DOHH2 (cell line): ENCODE measurements at regions not wholly inside any gene's neighbourhood (a gene's known extent, or its start where the extent isn't known, plus 50 kb on each side); places are given as distances from the start of the nearest gene placed in this dataset.

ENCODE experiments used
- H3F3A ChIP-seq: fragments of 200-600 bp; sonication (generic), shearing (Covaris generic); 2 replicates; pipeline ENCODE4 v1.6.0; 2016; ENCODE audit warnings: antibody characterized with exemption, mild to moderate bottlenecking; ENCODE audit not compliant: control insufficient read depth, insufficient read depth
- H3K27ac ChIP-seq: fragments of 200-600 bp; sonication (generic); 2 replicates; pipeline ENCODE4 v1.5.1; 2014; ENCODE audit warnings: low read depth, mild to moderate bottlenecking, low read length, moderate library complexity
- H3K27me3 ChIP-seq: fragments of 200-600 bp; sonication (generic); 2 replicates; pipeline ENCODE4 v1.6.1; 2014; ENCODE audit warnings: mild to moderate bottlenecking, low read length, mixed read lengths; ENCODE audit not compliant: control insufficient read depth
- H3K36me3 ChIP-seq: fragments of 200-600 bp; sonication (generic); 2 replicates; pipeline ENCODE4 v1.6.1; 2014; ENCODE audit warnings: mild to moderate bottlenecking, low read length, moderate library complexity, mixed read lengths; ENCODE audit not compliant: control insufficient read depth
- H3K4me1 ChIP-seq: fragments of 200-600 bp; sonication (generic); 2 replicates; pipeline ENCODE4 v1.6.1; 2014; ENCODE audit warnings: mild to moderate bottlenecking, low read length, mixed read lengths; ENCODE audit not compliant: control insufficient read depth
- H3K4me2 ChIP-seq: fragments of 200-600 bp; sonication (generic); 2 replicates; pipeline ENCODE4 v1.6.0; 2014; ENCODE audit warnings: mild to moderate bottlenecking, low read length, moderate library complexity
- H3K4me3 ChIP-seq: fragments of 200-600 bp; sonication (generic); 2 replicates; pipeline ENCODE4 v1.5.1; 2014; ENCODE audit warnings: mild to moderate bottlenecking, low read length, mixed read lengths
- H3K79me2 ChIP-seq: fragments of 200-600 bp; sonication (generic); 2 replicates; pipeline ENCODE4 v1.6.1; 2014; ENCODE audit warnings: mild to moderate bottlenecking, low read length, mixed read lengths; ENCODE audit not compliant: control insufficient read depth
- H3K9me2 ChIP-seq: fragments of 200-600 bp; sonication (generic); replicated peaks from 2 replicates; pipeline ENCODE4 v1.6.1; 2014; ENCODE audit warnings: mild to moderate bottlenecking, low read length, mixed read lengths; ENCODE audit not compliant: control insufficient read depth
- H3K9me3 ChIP-seq: fragments of 200-600 bp; sonication (generic); 2 replicates; pipeline ENCODE4 v1.6.1; 2014; ENCODE audit warnings: antibody characterized with exemption, low read length, mixed read lengths; ENCODE audit not compliant: control insufficient read depth, insufficient read depth
- H4K20me1 ChIP-seq: fragments of 200-600 bp; sonication (generic); 2 replicates; pipeline ENCODE4 v1.6.0; 2014; ENCODE audit warnings: low read depth, mild to moderate bottlenecking, antibody characterized with exemption, low read length, moderate library complexity; ENCODE audit not compliant: control insufficient read depth, insufficient read depth
- CTCF ChIP-seq: fragments of 200-600 bp; sonication (generic); IDR thresholded peaks from one replicate; pipeline ENCODE4 v1.5.1; 2014; ENCODE audit warnings: antibody characterized with exemption, mild to moderate bottlenecking, low read depth, low read length; ENCODE audit not compliant: poor library complexity, severe bottlenecking
- EZH2phosphoT487 ChIP-seq: fragments of 200-600 bp; sonication (generic); IDR thresholded peaks from 2 replicates; pipeline ENCODE4 v1.6.1; 2017; ENCODE audit warnings: borderline replicate concordance, mild to moderate bottlenecking, antibody characterized with exemption, low read length, moderate library complexity, mixed read lengths

DNA sequence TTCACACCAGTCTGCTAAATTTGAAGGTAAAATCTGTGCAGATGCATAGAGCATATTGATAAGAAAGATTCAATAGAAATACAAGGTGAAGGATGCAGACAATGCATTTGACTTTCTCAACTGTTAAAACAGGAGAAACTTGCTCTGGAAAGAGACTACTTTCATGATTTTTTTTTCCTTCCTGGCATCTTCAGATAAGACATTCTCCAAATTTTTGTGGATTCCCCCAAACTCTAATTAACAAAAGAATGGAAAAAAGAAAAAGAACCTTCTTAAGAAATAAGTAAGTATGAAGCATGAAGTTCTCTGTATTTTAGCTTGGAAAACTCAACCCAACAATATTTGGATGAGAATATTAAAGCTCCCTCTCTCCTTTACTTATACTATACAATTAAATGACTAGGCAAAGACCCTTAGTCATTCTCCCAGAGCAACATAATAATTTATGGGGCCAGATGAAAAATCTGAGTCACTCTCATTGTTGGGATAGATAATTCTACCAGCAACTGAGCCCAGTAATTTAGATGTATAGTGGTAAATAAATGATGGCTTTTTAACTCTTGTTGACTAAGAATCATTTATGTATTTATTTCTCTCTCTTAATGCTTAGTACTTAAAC is 298.7 kb upstream of the COL3A1 start:
- Histone ChIP-seq H3F3A (no peaks in the 10 kb centered on the region), H3K79me2 (no peaks in the 10 kb centered on the region), H4K20me1 (no peaks in the 10 kb centered on the region), H3K27ac (no peak overlapping the region), H3K36me3 (no peaks in the 10 kb centered on the region), H3K9me3 (no peaks in the 10 kb centered on the region), H3K27me3 (no peaks in the 10 kb centered on the region), H3K4me3 (no peak overlapping the region), H3K4me2 (no peak overlapping the region), H3K4me1 (no peaks in the 10 kb centered on the region), H3K9me2 (no peaks in the 10 kb centered on the region)
- TF ChIP-seq CTCF (no peak), EZH2phosphoT487 (no peak)

DNA sequence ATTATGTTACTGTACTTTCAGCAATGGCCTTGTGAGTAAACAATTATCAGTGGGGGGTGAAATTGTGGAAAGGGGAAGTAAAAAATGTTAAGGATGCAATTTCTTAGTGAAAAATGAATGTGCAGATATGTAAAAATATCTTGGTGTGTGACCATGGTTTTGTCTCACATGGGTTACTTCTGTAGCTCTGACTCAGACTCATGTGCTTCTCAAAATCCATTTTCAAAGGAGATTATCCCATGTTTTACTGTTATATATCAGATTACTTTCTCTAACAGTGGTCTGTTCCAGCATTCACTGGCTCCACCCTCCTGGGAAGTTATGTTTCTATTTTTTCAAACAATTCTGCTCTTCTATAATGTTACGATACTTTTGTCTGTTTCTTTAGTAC is 298.2 kb upstream of the COL3A1 start:
- Histone ChIP-seq H3K36me3 (no peaks in the 10 kb centered on the region), H3K4me2 (no peak overlapping the region), H3K4me1 (no peaks in the 10 kb centered on the region), H3K4me3 (no peak overlapping the region), H3F3A (no peaks in the 10 kb centered on the region), H3K27me3 (no peaks in the 10 kb centered on the region), H3K9me3 (no peaks in the 10 kb centered on the region), H3K79me2 (no peaks in the 10 kb centered on the region), H3K9me2 (no peaks in the 10 kb centered on the region), H4K20me1 (no peaks in the 10 kb centered on the region), H3K27ac (no peak overlapping the region)
- no peak for TF ChIP-seq CTCF
- no peak for TF ChIP-seq EZH2phosphoT487

DNA sequence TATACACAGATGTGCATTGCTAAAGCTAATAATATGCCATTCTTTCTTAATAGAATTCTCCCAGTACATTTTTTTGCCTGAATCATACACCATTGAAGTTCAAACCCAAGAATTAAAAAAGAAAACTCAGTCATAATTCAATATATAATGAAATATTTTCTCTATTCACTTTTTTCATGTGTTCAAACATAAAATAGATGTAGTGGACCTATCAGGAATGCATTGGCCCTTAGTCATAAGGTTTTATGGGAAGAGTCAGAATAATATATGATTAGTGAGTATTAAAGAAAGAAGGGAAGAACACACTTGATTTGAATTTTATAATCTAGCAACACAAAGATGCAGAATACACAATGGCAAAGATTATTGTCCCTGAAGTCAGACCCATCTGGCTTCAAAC is 297.0 kb upstream of the COL3A1 start:
- no peaks in the 10 kb centered on the region for H3K36me3 ChIP-seq
- no peak overlapping the region for H3K4me3 ChIP-seq
- H3K9me2 ChIP-seq = no peaks in the 10 kb centered on the region
- no peaks in the 10 kb centered on the region for H3K4me1 ChIP-seq
- TF ChIP-seq CTCF (no peak), EZH2phosphoT487 (no peak)
- H3K4me2 ChIP-seq = no peak overlapping the region
- H3K27ac ChIP-seq = no peak overlapping the region
- no peaks in the 10 kb centered on the region for H3K9me3 ChIP-seq
- no peaks in the 10 kb centered on the region for H3K27me3 ChIP-seq
- no peaks in the 10 kb centered on the region for H3F3A ChIP-seq
- no peaks in the 10 kb centered on the region for H4K20me1 ChIP-seq
- H3K79me2 ChIP-seq = no peaks in the 10 kb centered on the region
